C4-2B (cell line): ENCODE measurements at regions not wholly inside any gene's neighbourhood (a gene's known extent, or its start where the extent isn't known, plus 50 kb on each side); places are given as distances from the start of the nearest gene placed in this dataset.

Experiments
- H3K27ac ChIP-seq: fragments of 450-650 bp; 2 replicates; pipeline ENCODE4 v1.5.1; 2017
- ZFX ChIP-seq: fragments of 450-650 bp; IDR thresholded peaks from 2 replicates; pipeline ENCODE4 v1.6.1; 2017
- TF ChIP-seq, protein P1 (sequence below): fragments of 450-650 bp; conservative IDR thresholded peaks from 2 replicates; pipeline ENCODE4 v1.5.1; 2017; ENCODE audit warnings: mild to moderate bottlenecking

DNA sequence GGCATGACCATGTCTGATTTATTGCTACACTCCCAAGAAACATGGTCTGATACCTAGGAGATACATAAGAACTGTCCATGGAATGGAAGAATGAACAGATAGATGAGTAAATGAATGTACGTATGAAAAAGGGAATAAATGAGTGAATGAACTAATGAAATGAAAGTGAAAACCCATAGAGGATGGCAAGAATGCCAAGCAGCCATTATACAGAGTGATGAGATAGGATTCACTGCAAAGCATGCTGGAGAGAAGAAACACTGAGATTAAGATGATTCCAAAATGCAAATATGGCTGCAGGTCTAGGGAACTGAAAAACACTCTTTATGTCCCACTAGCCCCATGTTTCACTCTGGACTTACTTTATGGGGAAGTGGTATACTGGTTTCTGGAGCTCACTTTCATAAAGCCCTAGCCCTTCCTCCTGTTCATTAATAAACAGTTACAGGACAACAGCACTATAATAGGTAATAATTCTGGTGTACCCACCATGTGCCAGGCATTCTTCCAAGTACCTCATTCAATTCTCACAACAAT, 170.3 kb upstream of the RAD23B start:
- no peak overlapping the region for H3K27ac ChIP-seq
- TF ChIP-seq, protein P1, sequence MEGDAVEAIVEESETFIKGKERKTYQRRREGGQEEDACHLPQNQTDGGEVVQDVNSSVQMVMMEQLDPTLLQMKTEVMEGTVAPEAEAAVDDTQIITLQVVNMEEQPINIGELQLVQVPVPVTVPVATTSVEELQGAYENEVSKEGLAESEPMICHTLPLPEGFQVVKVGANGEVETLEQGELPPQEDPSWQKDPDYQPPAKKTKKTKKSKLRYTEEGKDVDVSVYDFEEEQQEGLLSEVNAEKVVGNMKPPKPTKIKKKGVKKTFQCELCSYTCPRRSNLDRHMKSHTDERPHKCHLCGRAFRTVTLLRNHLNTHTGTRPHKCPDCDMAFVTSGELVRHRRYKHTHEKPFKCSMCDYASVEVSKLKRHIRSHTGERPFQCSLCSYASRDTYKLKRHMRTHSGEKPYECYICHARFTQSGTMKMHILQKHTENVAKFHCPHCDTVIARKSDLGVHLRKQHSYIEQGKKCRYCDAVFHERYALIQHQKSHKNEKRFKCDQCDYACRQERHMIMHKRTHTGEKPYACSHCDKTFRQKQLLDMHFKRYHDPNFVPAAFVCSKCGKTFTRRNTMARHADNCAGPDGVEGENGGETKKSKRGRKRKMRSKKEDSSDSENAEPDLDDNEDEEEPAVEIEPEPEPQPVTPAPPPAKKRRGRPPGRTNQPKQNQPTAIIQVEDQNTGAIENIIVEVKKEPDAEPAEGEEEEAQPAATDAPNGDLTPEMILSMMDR = no peak
- TF ChIP-seq ZFX = no peak

DNA sequence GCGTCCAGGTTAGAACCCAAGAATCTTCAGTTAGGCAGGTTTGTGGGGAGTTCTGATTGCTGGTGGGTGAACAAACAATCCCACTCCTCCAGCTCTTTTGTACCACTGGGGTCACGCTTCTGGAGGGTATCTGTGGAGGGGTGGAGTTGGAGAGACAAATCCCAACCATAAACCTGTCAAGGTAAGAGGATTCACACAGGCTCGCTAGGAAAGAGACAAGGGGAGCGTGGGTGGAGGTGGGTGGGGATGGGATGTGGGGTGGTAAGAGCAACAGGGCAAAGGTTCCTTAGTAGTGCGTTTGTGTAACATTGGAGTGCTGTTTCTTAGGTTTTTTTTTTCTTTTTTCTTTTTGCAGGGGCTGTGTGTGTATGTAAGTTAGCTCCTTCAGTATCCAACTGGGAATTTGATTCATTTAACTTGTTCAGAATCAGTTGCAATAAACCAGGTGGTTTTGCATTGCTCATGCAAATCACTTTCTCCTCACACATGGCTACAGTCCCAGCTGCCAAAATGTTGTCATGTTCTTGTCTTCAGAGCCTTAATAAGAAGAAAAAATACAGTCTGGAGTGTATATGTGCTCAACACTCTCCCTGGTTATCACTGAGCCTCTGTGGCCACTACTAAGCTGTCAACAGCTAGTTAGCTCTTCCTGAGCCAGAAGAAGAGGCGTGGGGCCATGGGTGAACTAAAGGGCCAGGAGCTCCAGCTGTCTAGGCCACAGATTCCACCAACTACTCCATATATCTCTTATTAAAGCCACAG, 164.0 kb upstream of the RAD23B start:
- no peak for TF ChIP-seq ZFX
- TF ChIP-seq, protein P1 = no peak
- H3K27ac ChIP-seq = no peak overlapping the region

DNA sequence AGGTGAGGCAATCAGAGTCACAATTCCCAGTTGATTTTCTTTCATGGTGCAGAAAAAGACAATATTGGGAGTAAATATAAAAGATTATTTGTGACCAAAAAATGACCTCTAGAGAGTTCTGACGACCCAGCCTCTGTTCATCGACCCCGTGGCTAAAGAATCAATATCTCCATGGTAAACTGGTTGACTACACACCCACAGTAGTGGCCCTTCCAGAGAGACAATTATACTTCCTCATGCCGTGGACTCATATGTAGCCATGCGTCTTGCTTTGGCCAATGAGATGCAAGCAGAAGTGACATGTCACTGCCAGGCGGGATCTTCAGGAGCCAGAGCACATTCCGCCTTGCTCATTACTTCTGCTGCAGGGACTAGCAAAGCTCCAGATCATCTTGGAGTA, 163.3 kb upstream of the RAD23B start:
- TF ChIP-seq, protein P1 = no peak
- no peak for TF ChIP-seq ZFX
- H3K27ac ChIP-seq = no peak overlapping the region

DNA sequence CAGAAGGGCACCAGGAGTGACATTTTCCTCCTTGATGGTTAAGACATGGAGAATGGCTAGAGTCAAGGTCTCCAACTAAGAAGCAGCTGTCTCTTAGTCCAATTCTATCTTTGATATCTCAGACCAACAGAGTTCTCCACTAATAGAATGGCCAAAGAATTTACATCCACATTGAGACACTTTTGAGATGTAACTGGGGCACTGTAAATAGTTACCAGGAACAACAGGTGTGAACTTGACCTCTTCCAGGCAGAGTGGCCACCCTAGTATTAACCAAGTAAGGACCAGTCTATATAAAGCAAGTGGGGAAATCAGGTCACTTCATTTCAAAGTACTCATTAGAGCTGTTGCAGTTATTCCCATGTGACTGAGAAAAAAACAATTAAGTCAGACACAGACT, 159.7 kb upstream of the RAD23B start:
- H3K27ac ChIP-seq = no peak overlapping the region
- TF ChIP-seq, protein P1 = no peak
- no peak for TF ChIP-seq ZFX

DNA sequence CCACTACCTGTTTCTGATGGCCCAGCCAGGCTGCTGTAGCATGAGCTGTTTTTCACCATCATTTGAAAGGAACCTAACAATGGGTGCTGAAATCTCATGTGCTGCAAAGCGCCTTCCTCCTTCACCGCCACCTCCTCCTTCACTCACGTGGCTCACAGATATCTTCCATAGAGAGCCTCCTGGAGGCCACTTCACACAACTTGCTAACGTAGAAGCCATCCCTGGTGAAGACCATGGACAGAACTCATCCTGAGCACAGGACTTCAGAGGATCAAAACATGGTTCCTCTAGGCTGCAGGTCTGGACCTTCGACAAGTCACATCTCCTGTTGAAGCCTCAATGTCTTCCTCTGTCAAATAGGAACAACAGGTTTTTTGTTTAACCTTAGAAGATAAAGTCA, 155.5 kb upstream of the RAD23B start:
- no peak for TF ChIP-seq ZFX
- TF ChIP-seq, protein P1 = no peak
- no peak overlapping the region for H3K27ac ChIP-seq

DNA sequence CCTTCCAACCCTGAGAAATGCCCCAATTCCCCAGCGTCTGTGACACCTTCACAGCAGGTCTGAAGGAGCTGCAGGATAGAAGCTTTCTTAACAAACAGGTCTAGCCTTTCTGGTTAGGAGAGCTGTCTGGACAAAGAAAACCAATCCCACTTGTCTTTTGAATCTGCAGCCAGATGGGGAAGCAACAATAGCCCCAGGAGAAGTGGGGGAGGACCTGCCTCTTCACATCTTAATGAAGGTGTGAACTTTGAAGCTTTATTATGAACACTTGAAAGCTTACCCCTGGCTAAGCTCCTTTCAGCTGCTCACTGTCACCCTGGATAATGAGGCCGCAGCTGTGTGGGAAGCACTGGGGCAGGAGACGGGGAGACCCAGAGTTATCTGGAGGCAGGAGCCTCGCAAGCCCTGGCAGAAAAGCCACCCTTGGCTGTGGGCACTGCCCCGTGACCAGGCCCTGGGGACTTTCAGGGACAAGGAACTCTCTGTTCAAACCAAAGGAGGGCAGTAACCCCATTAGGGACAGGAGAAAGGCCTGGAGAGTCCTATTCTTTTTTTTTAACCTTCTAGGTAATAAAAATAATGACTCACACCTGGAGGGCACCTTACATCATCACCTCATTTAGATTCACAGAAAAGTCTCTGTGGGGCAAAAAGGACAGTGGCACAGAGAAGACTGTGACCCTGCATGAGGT, 151.8 kb upstream of the RAD23B start:
- no peak overlapping the region for H3K27ac ChIP-seq
- TF ChIP-seq, protein P1 = no peak
- no peak for TF ChIP-seq ZFX

DNA sequence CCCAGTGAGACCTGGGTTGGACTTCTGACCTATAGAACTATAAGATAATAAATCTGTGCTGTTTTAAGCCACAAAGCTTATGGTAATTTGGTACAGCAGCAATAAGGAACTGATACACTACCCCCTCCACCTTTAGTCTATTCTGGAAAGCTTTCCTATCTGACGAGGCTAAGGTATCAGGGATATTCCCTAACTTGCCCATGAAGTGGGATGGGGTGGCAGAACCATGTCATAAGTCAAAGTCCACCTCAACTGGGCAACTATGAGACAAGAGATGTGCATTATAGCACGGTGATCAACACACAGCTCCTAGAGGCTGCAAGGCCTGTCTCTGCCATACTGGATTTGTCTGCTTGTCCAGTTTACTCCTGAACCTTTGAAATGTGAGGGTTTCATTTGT, 146.8 kb upstream of the RAD23B start:
- TF ChIP-seq, protein P1 = no peak
- TF ChIP-seq ZFX = no peak
- H3K27ac ChIP-seq = no peak overlapping the region
